AG09319 (cell line): ENCODE measurements at regions not wholly inside any gene's neighbourhood (a gene's known extent, or its start where the extent isn't known, plus 50 kb on each side); places are given as distances from the start of the nearest gene placed in this dataset.

Source experiments
- DNase-seq: peaks from one replicate; pipeline ENCODE4 v3.0.0-alpha.2; 2010; ENCODE audit warnings: low read depth; ENCODE audit errors: extremely low read depth
- CTCF ChIP-seq: IDR thresholded peaks from 2 replicates; pipeline ENCODE4 v1.5.1; 2011; ENCODE audit warnings: low read depth, mild to moderate bottlenecking, inconsistent platforms, low read length, moderate library complexity

DNA sequence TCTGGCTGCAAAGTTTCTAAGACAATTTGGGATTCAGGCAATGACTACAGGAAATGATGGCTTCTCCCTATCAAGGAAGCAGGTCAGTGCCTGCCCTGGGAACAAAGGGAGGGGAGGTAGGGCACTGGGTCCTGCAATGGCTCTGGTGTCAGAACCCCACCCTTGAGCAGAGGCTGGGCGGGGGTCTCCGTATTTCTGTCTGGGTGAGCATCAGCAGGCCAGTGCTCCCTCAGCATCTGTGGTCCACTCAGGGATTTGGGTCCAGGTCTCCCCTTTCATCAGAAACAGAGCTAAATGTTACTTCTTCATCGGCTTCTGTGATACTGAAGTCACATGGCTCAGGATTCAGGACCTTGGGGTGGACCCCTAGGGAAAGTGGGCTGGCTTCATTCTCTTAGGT lies 195.5 kb upstream of the CDH5 start:
- TF ChIP-seq CTCF = no peak
- DNase-seq = no peak

GRCh38 chr16:66169817-66170216 lies 196.7 kb upstream of the CDH5 start:
- TF ChIP-seq CTCF = no peak
- no peak for DNase-seq

GRCh38 chr16:66168777-66169176 lies 197.7 kb upstream of the CDH5 start:
- no peak for TF ChIP-seq CTCF
- DNase-seq = no peak

- TF ChIP-seq CTCF = no peak; the same call in 1 of the 2 replicates
- no peak for DNase-seq
These were observed 198.8 kb upstream of the CDH5 start for GRCh38 chr16:66167564-66168291.

GRCh38 chr16:66166490-66166889 lies 200.0 kb upstream of the CDH5 start:
- DNase-seq = no peak
- TF ChIP-seq CTCF = no peak

DNA sequence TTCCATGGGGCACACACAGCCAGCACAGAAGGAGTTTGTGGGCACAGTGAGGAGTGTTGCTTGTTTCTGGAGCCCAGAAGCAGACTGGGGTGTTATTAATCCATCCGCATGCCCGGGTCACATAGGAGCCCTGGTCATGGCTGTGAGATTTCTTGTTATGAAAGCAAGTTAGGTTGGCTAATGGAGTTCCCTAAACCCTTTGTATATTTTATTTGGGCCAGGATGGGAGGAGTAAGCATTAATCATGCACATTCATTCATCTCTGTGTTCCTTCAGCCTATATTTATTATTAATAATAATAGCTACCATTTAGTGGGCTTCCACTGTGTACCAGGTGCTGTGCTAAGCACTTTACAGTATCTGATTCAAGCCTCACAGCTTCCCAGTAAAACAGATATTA lies 200.6 kb upstream of the CDH5 start:
- no peak for TF ChIP-seq CTCF
- DNase-seq = no peak

DNA sequence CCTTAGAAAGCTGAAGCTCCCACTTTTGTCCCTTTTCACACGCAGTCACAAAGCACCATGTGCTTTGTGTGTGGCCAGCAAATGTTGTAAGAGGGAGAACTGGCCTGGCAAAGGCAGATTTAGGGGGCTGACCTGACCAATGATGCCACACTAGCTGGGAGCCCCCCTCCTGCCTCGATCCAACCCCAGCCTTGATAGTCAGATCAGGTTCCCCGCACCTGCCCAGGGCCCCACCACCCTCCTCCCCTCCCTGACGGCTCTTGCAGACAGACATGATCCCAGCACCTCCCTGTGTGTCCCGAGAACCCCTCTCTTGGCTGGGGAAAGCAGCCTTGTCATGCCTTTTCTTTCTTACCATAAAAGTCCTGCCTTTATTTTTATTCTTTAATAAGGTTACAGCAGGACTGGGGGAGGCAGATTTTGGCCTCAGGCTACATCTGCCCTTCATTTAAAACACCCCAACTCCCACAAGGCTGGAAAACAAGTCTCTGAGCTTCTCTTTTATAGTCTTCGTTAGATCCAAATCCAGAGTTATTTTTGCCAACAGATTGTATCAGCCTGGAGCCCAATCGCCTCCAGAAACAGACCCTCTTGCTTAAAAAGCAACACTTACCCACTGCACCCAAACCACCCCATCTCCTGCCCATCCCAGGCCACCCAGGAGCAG lies 201.8 kb upstream of the CDH5 start:
- DNase-seq = no peak
- TF ChIP-seq CTCF = no peak
